Loucy (cell line): ENCODE measurements at regions not wholly inside any gene's neighbourhood (a gene's known extent, or its start where the extent isn't known, plus 50 kb on each side); places are given as distances from the start of the nearest gene placed in this dataset.

Source experiments
- H2AFZ ChIP-seq: fragments of 200-600 bp; sonication (generic); 2 replicates; pipeline ENCODE4 v1.6.0; 2016; ENCODE audit warnings: antibody characterized with exemption, mild to moderate bottlenecking, low read length, moderate library complexity
- H3F3A ChIP-seq: fragments of 200-600 bp; 2 replicates; pipeline ENCODE4 v1.6.0; 2016; ENCODE audit warnings: antibody characterized with exemption, low read depth, mild to moderate bottlenecking
- H3K27me3 ChIP-seq: fragments of 200-600 bp; sonication (generic); 2 replicates; pipeline ENCODE4 v1.6.1; 2014; ENCODE audit warnings: low read length, mild to moderate bottlenecking; ENCODE audit not compliant: insufficient read depth, poor library complexity, severe bottlenecking
- H3K36me3 ChIP-seq: fragments of 200-600 bp; sonication (generic); 2 replicates; pipeline ENCODE4 v1.6.1; 2016; ENCODE audit warnings: low read length; ENCODE audit not compliant: insufficient read depth
- H3K4me1 ChIP-seq: fragments of 200-600 bp; sonication (generic); 2 replicates; pipeline ENCODE4 v1.5.1; 2014; ENCODE audit warnings: low read length, mild to moderate bottlenecking; ENCODE audit not compliant: insufficient read depth, poor library complexity, severe bottlenecking
- H3K4me2 ChIP-seq: fragments of 200-600 bp; sonication (generic); 2 replicates; pipeline ENCODE4 v1.6.0; 2014; ENCODE audit warnings: antibody characterized with exemption, low read length, low read depth, mild to moderate bottlenecking; ENCODE audit not compliant: poor library complexity, severe bottlenecking
- H3K4me3 ChIP-seq: fragments of 200-600 bp; sonication (generic); 2 replicates; pipeline ENCODE4 v1.5.1; 2014; ENCODE audit warnings: low read length, mild to moderate bottlenecking, mixed read lengths; ENCODE audit not compliant: poor library complexity, severe bottlenecking
- H3K79me2 ChIP-seq: fragments of 200-600 bp; sonication (generic); 2 replicates; pipeline ENCODE4 v1.6.1; 2014; ENCODE audit warnings: low read length; ENCODE audit not compliant: insufficient read depth
- H3K9ac ChIP-seq: fragments of 200-600 bp; sonication (generic); 2 replicates; pipeline ENCODE4 v1.6.0; 2014; ENCODE audit warnings: mild to moderate bottlenecking, low read depth, low read length, moderate library complexity; ENCODE audit not compliant: poor library complexity, severe bottlenecking
- H3K9me2 ChIP-seq: fragments of 200-600 bp; sonication (generic); replicated peaks from 2 replicates; pipeline ENCODE4 v1.6.1; 2016; ENCODE audit warnings: low read depth, low read length, mixed read lengths
- H3K9me3 ChIP-seq: fragments of 200-600 bp; sonication (generic); 2 replicates; pipeline ENCODE4 v1.6.1; 2014; ENCODE audit warnings: mild to moderate bottlenecking, antibody characterized with exemption, low read length, low read depth; ENCODE audit not compliant: insufficient read depth
- H4K20me1 ChIP-seq: fragments of 200-600 bp; sonication (generic); 2 replicates; pipeline ENCODE4 v1.6.0; 2014; ENCODE audit warnings: antibody characterized with exemption, low read length, mild to moderate bottlenecking; ENCODE audit not compliant: insufficient read depth, poor library complexity, severe bottlenecking
- CTCF ChIP-seq: fragments of 200-600 bp; sonication (generic); conservative IDR thresholded peaks from 2 replicates; pipeline ENCODE4 v1.5.1; 2014; ENCODE audit warnings: mild to moderate bottlenecking, antibody characterized with exemption, low read length
- EZH2phosphoT487 ChIP-seq: fragments of 200-600 bp; IDR thresholded peaks from 2 replicates; pipeline ENCODE4 v1.6.1; 2018; ENCODE audit warnings: antibody characterized with exemption, mild to moderate bottlenecking, moderate library complexity, borderline replicate concordance

- no peaks in the 10 kb centered on the region for H3K27me3 ChIP-seq
- no peaks in the 10 kb centered on the region for H3K9me2 ChIP-seq
- H3K4me2 ChIP-seq = no peak overlapping the region
Measured at GRCh38 chr6:51365566-51365965, 546.9 kb downstream of the TFAP2B start.

GRCh38 chr6:51369485-51369884 lies 550.8 kb downstream of the TFAP2B start:
- no peak overlapping the region for H3K4me3 ChIP-seq
- H3F3A ChIP-seq = no peaks in the 10 kb centered on the region
- no peak for TF ChIP-seq EZH2phosphoT487
- no peak for TF ChIP-seq CTCF
- H4K20me1 ChIP-seq = no peaks in the 10 kb centered on the region
- no peaks in the 10 kb centered on the region for H3K36me3 ChIP-seq
- H3K9me2 ChIP-seq = no peaks in the 10 kb centered on the region
- H3K79me2 ChIP-seq = no peaks in the 10 kb centered on the region
- no peak overlapping the region for H3K4me2 ChIP-seq
- no peaks in the 10 kb centered on the region for H3K27me3 ChIP-seq
- H3K9ac ChIP-seq = no peak overlapping the region
- no peak overlapping the region for H2AFZ ChIP-seq
- H3K4me1 ChIP-seq = no peaks in the 10 kb centered on the region
- H3K9me3 ChIP-seq = no peaks in the 10 kb centered on the region

More at GRCh38 chr6:51365566-51365965, 546.9 kb downstream of the TFAP2B start:
- no peak overlapping the region for H3K9ac ChIP-seq
- H3K4me3 ChIP-seq = no peak overlapping the region
- H3K4me1 ChIP-seq = no peaks in the 10 kb centered on the region
- H3F3A ChIP-seq = no peaks in the 10 kb centered on the region
- no peak overlapping the region for H2AFZ ChIP-seq
- no peaks in the 10 kb centered on the region for H4K20me1 ChIP-seq
- H3K36me3 ChIP-seq = no peaks in the 10 kb centered on the region
- H3K9me3 ChIP-seq = no peaks in the 10 kb centered on the region
- H3K79me2 ChIP-seq = no peaks in the 10 kb centered on the region
- no peak for TF ChIP-seq EZH2phosphoT487
- no peak for TF ChIP-seq CTCF

GRCh38 chr6:51382847-51383246 lies 564.2 kb downstream of the TFAP2B start:
- H4K20me1 ChIP-seq = no peaks in the 10 kb centered on the region
- no peak overlapping the region for H3K4me3 ChIP-seq
- no peaks in the 10 kb centered on the region for H3K79me2 ChIP-seq
- no peak overlapping the region for H2AFZ ChIP-seq
- no peaks in the 10 kb centered on the region for H3F3A ChIP-seq
- H3K4me2 ChIP-seq = no peak overlapping the region
- no peaks in the 10 kb centered on the region for H3K9me3 ChIP-seq
- no peaks in the 10 kb centered on the region for H3K4me1 ChIP-seq
- H3K27me3 ChIP-seq = no peaks in the 10 kb centered on the region
- H3K9ac ChIP-seq = no peak overlapping the region
- no peaks in the 10 kb centered on the region for H3K9me2 ChIP-seq
- TF ChIP-seq EZH2phosphoT487 (no peak), CTCF (no peak)
- no peaks in the 10 kb centered on the region for H3K36me3 ChIP-seq
